Heart left ventricle (tissue), 13 donors: ENCODE measurements at regions not wholly inside any gene's neighbourhood (a gene's known extent, or its start where the extent isn't known, plus 50 kb on each side); places are given as distances from the start of the nearest gene placed in this dataset.

Source experiments
- CTCF ChIP-seq, 12 donors: fragments of 200-600 bp; sonication (generic) in 4 of 12; IDR thresholded peaks; one replicate each; pipeline versions ENCODE4 v1.5.0 to v1.8.0; 2018 to 2022; ENCODE audit warnings: antibody characterized with exemption in 12 of 12, mild to moderate bottlenecking in 5 of 12
- POLR2A ChIP-seq, 2 donors: fragments of 450-650 bp; IDR thresholded peaks; one replicate each; pipeline ENCODE4 v1.6.1; 2017; ENCODE audit warnings: antibody characterized with exemption in 2 of 2, mild to moderate bottlenecking in 2 of 2, moderate library complexity in 2 of 2
- donor health status: ischemic (EF 13 %, LVEDD 7.1; RV severe dilation, severe dysfunction).
- donor health status: DM: no; HTN: yes; CAD: no.
- donor health status: DM: no; HTN: no; CAD: no.
- donor health status: ischemic (EF 25% LVEDD 6.9; RV normal size, moderate dysfunction).
- donor health status: ischemic (EF 25% LVEDD 5.7; RV mildly dilated, moderate dysfunction).
- donor health status: ischemic (EF 35%, LVEDD 5.7; RV mildly dilated, moderate dysfunction).
- donor health status: nonischemic (EF 11% LVEDD 7.7; RV severe dilation, severe dysfunction).
- donor health status: DM: yes; HTN: yes; CAD: no.
- donor health status: PGD.
- donor health status: ischemic (EF 29% LVEDD 5.4; RV normal size, mild dysfunction).
- donor health status: nonischemic (EF 23%, LVEDD 6.1; RV moderate dilation, normal function).

DNA sequence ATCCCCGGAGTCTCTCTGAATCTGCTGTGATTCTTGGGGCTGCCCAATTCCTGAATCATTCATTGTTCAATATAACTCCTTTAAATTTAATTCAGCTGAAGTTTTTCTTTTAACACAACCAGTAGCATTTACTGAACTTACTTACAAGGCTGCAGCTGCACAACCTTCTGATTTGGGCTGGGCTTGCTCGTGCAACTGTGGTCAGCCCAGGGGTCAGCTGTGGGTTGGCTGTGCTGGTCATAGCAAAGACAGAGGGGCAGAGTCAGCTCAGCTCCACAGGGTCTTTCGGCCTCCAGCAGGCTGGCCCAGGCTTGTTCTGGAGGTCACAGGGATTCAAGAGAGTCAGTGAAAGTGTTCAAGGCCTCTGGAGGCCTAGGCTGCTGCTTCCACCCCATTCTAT is 186.1 kb downstream of the MATN1 start:
- TF ChIP-seq CTCF (IDR thresholded peaks at IDR 0.05) (no peak), POLR2A (IDR thresholded peaks at IDR 0.05) (no peak)
